ENCODE measurements at regions not wholly inside any gene's neighbourhood (a gene's known extent, or its start where the extent isn't known, plus 50 kb on each side); places are given as distances from the start of the nearest gene placed in this dataset.

DNA sequence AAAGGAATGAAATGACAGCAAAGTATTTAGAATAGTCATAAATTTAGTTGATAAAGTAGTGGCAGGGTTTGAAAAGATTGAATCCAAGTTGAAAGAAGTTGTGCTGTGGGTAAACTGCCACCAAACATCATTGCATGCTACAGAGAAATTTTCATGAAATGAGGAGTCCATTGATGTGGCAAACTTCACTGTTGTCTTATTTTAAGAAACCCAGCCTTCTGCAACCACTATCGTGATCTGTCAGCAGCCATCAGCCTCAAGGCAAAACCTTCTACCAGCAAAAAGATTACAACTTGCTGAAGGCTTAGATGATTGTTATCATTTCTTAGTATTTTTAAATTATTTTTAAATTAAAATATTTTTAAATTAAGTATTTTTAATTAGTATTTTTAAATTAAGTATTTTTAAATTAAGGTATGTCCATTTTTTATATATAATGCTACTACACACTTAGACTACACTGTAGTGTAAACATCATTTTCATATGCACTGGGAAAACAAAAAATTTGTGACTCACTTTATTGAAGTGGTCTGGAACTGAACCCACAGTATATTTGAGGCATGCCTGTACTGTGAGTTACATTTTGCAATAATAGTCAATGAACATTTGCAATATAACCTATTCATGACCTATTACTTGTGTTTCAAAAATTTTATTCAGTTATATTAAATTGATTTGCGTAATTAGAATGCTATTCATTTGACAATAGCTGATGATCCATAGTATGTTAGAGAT lies 67.2 kb upstream of the SYT1 start:
- Histone ChIP-seq H2AFZ (ENCODE audit: low read length) (no peak overlapping the region), H3F3A (ENCODE audit: low read depth) (no peaks in the 10 kb centered on the region), H3K9me3 (ENCODE audit: insufficient read depth, low read depth, low read length) (no peaks in the 10 kb centered on the region), H3K4me3 (ENCODE audit: low read length, poor library complexity, severe bottlenecking) (no peak overlapping the region), H3K9me2 (replicated peaks; ENCODE audit: low read depth, low read length) (no peaks in the 10 kb centered on the region), H3K4me1 (ENCODE audit: insufficient read depth, low read length, poor library complexity, severe bottlenecking) (no peaks in the 10 kb centered on the region), H3K9ac (ENCODE audit: low read depth, low read length, poor library complexity, severe bottlenecking) (no peak overlapping the region), H3K27me3 (ENCODE audit: insufficient read depth, low read length, poor library complexity, severe bottlenecking) (no peaks in the 10 kb centered on the region), H3K36me3 (ENCODE audit: insufficient read depth, low read length) (no peaks in the 10 kb centered on the region), H3K4me2 (ENCODE audit: low read depth, low read length, poor library complexity, severe bottlenecking) (no peak overlapping the region), H3K79me2 (ENCODE audit: insufficient read depth, low read length) (no peaks in the 10 kb centered on the region), H4K20me1 (ENCODE audit: insufficient read depth, low read length, poor library complexity, severe bottlenecking) (no peaks in the 10 kb centered on the region)
- TF ChIP-seq, protein P1, sequence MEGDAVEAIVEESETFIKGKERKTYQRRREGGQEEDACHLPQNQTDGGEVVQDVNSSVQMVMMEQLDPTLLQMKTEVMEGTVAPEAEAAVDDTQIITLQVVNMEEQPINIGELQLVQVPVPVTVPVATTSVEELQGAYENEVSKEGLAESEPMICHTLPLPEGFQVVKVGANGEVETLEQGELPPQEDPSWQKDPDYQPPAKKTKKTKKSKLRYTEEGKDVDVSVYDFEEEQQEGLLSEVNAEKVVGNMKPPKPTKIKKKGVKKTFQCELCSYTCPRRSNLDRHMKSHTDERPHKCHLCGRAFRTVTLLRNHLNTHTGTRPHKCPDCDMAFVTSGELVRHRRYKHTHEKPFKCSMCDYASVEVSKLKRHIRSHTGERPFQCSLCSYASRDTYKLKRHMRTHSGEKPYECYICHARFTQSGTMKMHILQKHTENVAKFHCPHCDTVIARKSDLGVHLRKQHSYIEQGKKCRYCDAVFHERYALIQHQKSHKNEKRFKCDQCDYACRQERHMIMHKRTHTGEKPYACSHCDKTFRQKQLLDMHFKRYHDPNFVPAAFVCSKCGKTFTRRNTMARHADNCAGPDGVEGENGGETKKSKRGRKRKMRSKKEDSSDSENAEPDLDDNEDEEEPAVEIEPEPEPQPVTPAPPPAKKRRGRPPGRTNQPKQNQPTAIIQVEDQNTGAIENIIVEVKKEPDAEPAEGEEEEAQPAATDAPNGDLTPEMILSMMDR (conservative IDR thresholded peaks at IDR 0.05; ENCODE audit: low read length) = no peak

DNA sequence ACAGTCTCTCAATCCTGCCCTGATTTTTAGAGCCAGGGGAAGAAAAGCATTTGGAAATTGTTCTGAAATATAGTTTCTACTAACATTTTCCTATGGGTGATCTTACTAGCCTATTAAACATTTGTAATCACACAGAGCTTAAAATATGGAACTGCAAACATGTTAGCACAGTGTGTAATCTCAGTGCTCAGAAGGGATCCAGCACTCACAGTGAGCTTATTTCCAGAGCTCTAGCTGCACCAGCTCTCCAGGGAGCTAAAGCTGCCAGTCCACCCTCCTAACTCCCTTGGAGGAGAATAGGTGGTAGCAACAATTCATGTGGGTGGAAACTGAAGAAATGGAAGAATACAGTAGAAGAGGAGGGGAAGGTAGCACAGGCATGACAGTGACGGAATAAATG lies 64.9 kb upstream of the SYT1 start:
- Histone ChIP-seq H2AFZ (ENCODE audit: low read length) (no peak overlapping the region), H3K4me3 (ENCODE audit: low read length, poor library complexity, severe bottlenecking) (no peak overlapping the region), H3K9me2 (replicated peaks; ENCODE audit: low read depth, low read length) (no peaks in the 10 kb centered on the region), H3K36me3 (ENCODE audit: insufficient read depth, low read length) (no peaks in the 10 kb centered on the region), H3F3A (ENCODE audit: low read depth) (no peaks in the 10 kb centered on the region), H3K9me3 (ENCODE audit: insufficient read depth, low read depth, low read length) (no peaks in the 10 kb centered on the region), H3K79me2 (ENCODE audit: insufficient read depth, low read length) (no peaks in the 10 kb centered on the region), H3K4me1 (ENCODE audit: insufficient read depth, low read length, poor library complexity, severe bottlenecking) (no peaks in the 10 kb centered on the region), H3K4me2 (ENCODE audit: low read depth, low read length, poor library complexity, severe bottlenecking) (no peak overlapping the region), H4K20me1 (ENCODE audit: insufficient read depth, low read length, poor library complexity, severe bottlenecking) (no peaks in the 10 kb centered on the region), H3K9ac (ENCODE audit: low read depth, low read length, poor library complexity, severe bottlenecking) (no peak overlapping the region), H3K27me3 (ENCODE audit: insufficient read depth, low read length, poor library complexity, severe bottlenecking) (no peaks in the 10 kb centered on the region)
- no peak for TF ChIP-seq EZH2phosphoT487 (IDR thresholded peaks at IDR 0.05; ENCODE audit: borderline replicate concordance)
- TF ChIP-seq, protein P1 (conservative IDR thresholded peaks at IDR 0.05; ENCODE audit: low read length) = no peak

DNA sequence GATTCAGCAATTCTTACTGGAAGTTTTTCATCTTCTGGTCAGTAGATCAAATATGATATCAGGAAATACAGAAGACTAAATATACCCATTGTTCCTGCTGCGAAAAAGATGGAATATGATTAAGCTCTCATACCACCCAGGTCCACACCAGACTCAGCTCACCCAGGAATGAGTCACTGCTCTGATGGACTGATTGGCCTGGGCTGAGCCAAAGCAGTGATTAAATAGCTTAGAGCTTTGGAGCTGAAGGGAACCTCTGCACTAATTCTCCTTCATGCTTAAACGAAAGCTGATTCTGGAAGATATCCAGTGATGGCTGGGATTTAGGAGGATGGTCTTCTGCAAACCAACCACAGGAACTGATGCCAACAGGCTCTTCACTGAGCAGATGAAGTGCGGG lies 62.0 kb upstream of the SYT1 start:
- Histone ChIP-seq H3K9me3 (ENCODE audit: insufficient read depth, low read depth, low read length) (no peaks in the 10 kb centered on the region), H4K20me1 (ENCODE audit: insufficient read depth, low read length, poor library complexity, severe bottlenecking) (no peaks in the 10 kb centered on the region), H3K4me2 (ENCODE audit: low read depth, low read length, poor library complexity, severe bottlenecking) (no peak overlapping the region), H3K36me3 (ENCODE audit: insufficient read depth, low read length) (no peaks in the 10 kb centered on the region), H3K4me1 (ENCODE audit: insufficient read depth, low read length, poor library complexity, severe bottlenecking) (no peaks in the 10 kb centered on the region), H3K27me3 (ENCODE audit: insufficient read depth, low read length, poor library complexity, severe bottlenecking) (no peaks in the 10 kb centered on the region), H3K9me2 (replicated peaks; ENCODE audit: low read depth, low read length) (no peaks in the 10 kb centered on the region), H3K79me2 (ENCODE audit: insufficient read depth, low read length) (no peaks in the 10 kb centered on the region), H3K4me3 (ENCODE audit: low read length, poor library complexity, severe bottlenecking) (no peak overlapping the region), H3F3A (ENCODE audit: low read depth) (no peaks in the 10 kb centered on the region), H2AFZ (ENCODE audit: low read length) (no peak overlapping the region), H3K9ac (ENCODE audit: low read depth, low read length, poor library complexity, severe bottlenecking) (no peak overlapping the region)
- TF ChIP-seq, protein P1 (conservative IDR thresholded peaks at IDR 0.05; ENCODE audit: low read length) = no peak

All from Loucy (cell line).